Right lobe of liver (tissue), 6 donors: ENCODE measurements at regions not wholly inside any gene's neighbourhood (a gene's known extent, or its start where the extent isn't known, plus 50 kb on each side); places are given as distances from the start of the nearest gene placed in this dataset.

Source experiments
- ATAC-seq, 4 donors: fragments of 200-7000 bp; cut with Tn5 transposase; one replicate each; pipeline ENCODE4 v1.9.1; 2020; ENCODE audit warnings: mild to moderate bottlenecking in 4 of 4, moderate library complexity in 4 of 4
- DNase-seq, 3 donors: peaks; one replicate each; pipeline ENCODE4 v3.0.0-alpha.2; 2020
- H3K27ac ChIP-seq, 3 donors: fragments of 200-600 bp; one replicate each; pipeline ENCODE4 v1.8.0; 2022
- H3K27me3 ChIP-seq, 2 donors: fragments of 200-600 bp; one replicate each; pipeline ENCODE4 v1.8.0; 2022
- H3K36me3 ChIP-seq, 4 donors: fragments of 200-600 bp; sonication (generic) in 1 of 4; one replicate each; pipeline versions ENCODE4 v1.5.1 to v1.8.0; 2017 to 2022; ENCODE audit warnings: control low read depth in 1 of 4
- H3K4me1 ChIP-seq, 4 donors: fragments of 200-600 bp; sonication (generic) in 1 of 4; one replicate each; pipeline versions ENCODE4 v1.5.1 to v1.8.0; 2017 to 2022; ENCODE audit warnings: control low read depth in 1 of 4
- H3K4me3 ChIP-seq, 3 donors: fragments of 200-600 bp; one replicate each; pipeline ENCODE4 v1.8.0; 2022
- H3K9me3 ChIP-seq, 4 donors: fragments of 200-600 bp; sonication (generic) in 1 of 4; one replicate each; pipeline versions ENCODE4 v1.5.1 to v1.8.0; 2017 to 2022; ENCODE audit warnings: control low read depth in 1 of 4
- POLR2A ChIP-seq: fragments of 450-650 bp; IDR thresholded peaks from one replicate; pipeline ENCODE4 v1.6.1; 2017; ENCODE audit warnings: antibody characterized with exemption, mild to moderate bottlenecking
- WGBS: methylation state at CpG from one replicate; pipeline ENCODE4 v1.1.6; 2018; ENCODE audit warnings: low coverage, low lambda C conversion rate; ENCODE audit not compliant: insufficient coverage; ENCODE audit errors: missing lambda C conversion rate; 5-methylcytosine and 5-hydroxymethylcytosine counted together
- intact Hi-C, 2 donors: fragments of 100-400 bp; cut with DNase I; formaldehyde crosslinking; loops; one replicate each; pipeline versions ENCODE4 v1.11.2 to v1.14.1; 2022
- TF ChIP-seq, protein P1 (sequence below), 4 donors: fragments of 200-600 bp in 3 of 4; fragments of 450-650 bp in 1 of 4; IDR thresholded peaks; one replicate each; pipeline versions ENCODE4 v1.5.1 to v1.8.0; 2016 to 2022; ENCODE audit warnings: antibody characterized with exemption in 4 of 4, mild to moderate bottlenecking in 2 of 4
- donor health status: DM: no; HTN: yes; CAD: no.
- donor health status: DM: no; HTN: no; CAD: no.
- donor health status: DM: no; HTN: no; CAD: no.
- donor health status: DM: no; HTN: yes; CAD: no.
- donor health status: DM: no; HTN: yes; CAD: no.

DNA sequence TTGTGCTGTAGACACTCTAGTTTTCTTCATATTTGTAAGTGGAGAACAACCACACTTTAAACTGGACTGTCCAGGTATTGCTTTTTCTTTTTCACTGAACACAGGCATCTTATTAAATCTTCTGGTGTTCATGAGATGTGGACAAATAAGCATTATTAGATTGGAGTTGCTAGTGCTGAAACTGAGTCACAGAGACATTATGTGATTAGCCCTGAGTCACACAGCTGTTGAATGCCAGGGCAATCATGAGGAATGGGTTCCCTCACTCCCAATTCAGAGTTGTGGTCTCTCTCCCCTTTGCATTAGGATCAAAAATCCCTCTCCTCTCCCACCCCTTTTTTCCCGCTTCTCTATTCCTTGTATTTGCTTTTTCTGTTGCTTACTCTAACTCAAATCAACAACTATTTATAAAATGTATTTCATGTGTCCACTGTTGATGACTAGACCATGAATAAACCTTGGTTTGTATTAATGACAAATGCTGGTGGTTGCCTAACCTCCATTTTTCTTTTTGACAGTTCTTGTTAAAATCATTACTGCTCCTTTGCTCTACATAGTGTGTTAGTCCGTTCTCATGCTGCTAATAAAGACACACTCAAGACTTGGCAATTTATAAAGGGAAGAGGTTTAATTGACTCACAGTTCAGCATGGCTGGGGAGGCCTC is 738.2 kb downstream of the BRINP1 start:
- H3K27ac ChIP-seq, result no peak overlapping the region
- H3K9me3 ChIP-seq, result no peaks in the 10 kb centered on the region
- TF ChIP-seq, protein P1, sequence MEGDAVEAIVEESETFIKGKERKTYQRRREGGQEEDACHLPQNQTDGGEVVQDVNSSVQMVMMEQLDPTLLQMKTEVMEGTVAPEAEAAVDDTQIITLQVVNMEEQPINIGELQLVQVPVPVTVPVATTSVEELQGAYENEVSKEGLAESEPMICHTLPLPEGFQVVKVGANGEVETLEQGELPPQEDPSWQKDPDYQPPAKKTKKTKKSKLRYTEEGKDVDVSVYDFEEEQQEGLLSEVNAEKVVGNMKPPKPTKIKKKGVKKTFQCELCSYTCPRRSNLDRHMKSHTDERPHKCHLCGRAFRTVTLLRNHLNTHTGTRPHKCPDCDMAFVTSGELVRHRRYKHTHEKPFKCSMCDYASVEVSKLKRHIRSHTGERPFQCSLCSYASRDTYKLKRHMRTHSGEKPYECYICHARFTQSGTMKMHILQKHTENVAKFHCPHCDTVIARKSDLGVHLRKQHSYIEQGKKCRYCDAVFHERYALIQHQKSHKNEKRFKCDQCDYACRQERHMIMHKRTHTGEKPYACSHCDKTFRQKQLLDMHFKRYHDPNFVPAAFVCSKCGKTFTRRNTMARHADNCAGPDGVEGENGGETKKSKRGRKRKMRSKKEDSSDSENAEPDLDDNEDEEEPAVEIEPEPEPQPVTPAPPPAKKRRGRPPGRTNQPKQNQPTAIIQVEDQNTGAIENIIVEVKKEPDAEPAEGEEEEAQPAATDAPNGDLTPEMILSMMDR (IDR thresholded peaks at IDR 0.05), result no peak
- TF ChIP-seq POLR2A, result no peak
- 65% methylated on average over 2 of the region's 2 CpGs for WGBS
- H3K36me3 ChIP-seq, result no peaks in the 10 kb centered on the region
- no peak for DNase-seq
- H3K27me3 ChIP-seq, result no peaks in the 10 kb centered on the region
- intact Hi-C loops, result no loop called here
- no peak for ATAC-seq
- H3K4me3 ChIP-seq, result no peak overlapping the region
- no peaks in the 10 kb centered on the region for H3K4me1 ChIP-seq

DNA sequence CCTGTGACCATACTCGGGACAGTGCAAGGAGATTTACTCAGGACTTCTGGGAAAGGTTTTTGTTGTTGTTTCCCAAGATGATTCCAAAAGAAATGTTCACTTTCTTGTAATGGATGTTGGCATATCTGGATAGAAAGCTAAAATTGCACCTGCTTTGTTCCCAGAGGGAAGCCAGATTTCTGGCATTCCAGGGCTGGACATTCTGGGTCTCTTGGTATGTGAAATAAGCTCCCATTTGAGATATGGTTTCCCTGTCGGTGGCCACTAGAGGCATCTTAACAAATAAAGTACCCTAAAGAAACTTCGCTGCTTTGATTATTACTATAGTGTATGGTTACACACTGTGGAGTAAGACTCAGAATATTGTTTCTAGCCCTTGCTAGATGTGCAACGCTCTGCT is 737.3 kb downstream of the BRINP1 start:
- Histone ChIP-seq H3K4me3 (no peak overlapping the region), H3K9me3 (no peaks in the 10 kb centered on the region), H3K4me1 (no peaks in the 10 kb centered on the region), H3K36me3 (no peaks in the 10 kb centered on the region), H3K27me3 (no peaks in the 10 kb centered on the region), H3K27ac (no peak overlapping the region)
- no peak for DNase-seq
- TF ChIP-seq, protein P1 (IDR thresholded peaks at IDR 0.05), result no peak
- TF ChIP-seq POLR2A, result no peak
- no peak for ATAC-seq
- 56% methylated on average over 4 of the region's 4 CpGs for WGBS
- intact Hi-C loops, result no loop called here

DNA sequence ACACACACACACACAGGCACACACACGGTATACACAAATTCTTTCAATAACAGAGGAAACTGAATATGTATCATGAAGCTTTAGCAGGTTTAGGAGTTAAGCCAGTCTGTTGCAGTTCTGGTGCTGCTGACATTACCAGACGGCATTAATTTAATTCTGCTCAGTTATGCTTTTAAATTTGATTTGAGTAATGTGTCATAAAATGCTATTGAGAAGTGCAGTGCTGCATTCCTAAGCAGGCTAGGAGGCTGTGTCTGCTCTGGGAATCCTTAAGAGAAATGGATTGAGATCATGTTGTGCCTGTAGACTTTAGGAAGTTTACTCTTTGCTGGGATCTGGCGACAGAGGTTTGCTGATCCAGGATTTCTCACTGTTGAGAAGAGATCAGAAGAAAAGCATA is 733.8 kb downstream of the BRINP1 start:
- Histone ChIP-seq H3K4me1 (no peaks in the 10 kb centered on the region), H3K4me3 (no peak overlapping the region), H3K9me3 (no peaks in the 10 kb centered on the region), H3K36me3 (no peaks in the 10 kb centered on the region), H3K27me3 (no peaks in the 10 kb centered on the region), H3K27ac (no peak overlapping the region)
- TF ChIP-seq POLR2A, result no peak
- TF ChIP-seq, protein P1 (IDR thresholded peaks at IDR 0.05), result no peak
- DNase-seq (no peak), ATAC-seq (no peak)
- intact Hi-C loops, result no loop called here
- WGBS, result 58% methylated on average over 3 of the region's 3 CpGs

DNA sequence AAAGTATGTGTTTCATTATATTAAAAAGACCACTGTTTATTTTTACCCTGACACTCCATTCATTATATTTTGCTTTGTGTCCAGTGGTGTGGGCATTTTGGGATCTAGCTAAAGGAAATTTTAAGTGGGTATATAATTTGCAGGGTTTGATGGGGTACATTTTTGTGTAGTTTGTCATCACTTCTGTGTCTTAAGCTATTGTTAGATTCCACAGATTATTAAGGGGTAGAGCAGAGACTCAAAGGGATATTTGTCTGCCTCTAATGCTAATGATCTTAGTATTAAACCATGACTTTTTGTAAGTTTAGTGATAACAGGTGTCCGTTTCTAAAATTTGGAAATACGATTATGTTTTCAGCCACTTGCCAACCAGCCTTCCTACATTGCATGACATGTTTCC is 731.6 kb downstream of the BRINP1 start:
- Histone ChIP-seq H3K9me3 (no peaks in the 10 kb centered on the region), H3K36me3 (no peaks in the 10 kb centered on the region), H3K4me1 (no peaks in the 10 kb centered on the region), H3K27ac (no peak overlapping the region), H3K27me3 (no peaks in the 10 kb centered on the region), H3K4me3 (no peak overlapping the region)
- no peak for TF ChIP-seq POLR2A
- TF ChIP-seq, protein P1 (IDR thresholded peaks at IDR 0.05), result no peak
- WGBS, result 61% methylated on average over 2 of the region's 2 CpGs
- DNase-seq, result no peak
- no peak for ATAC-seq
- intact Hi-C loops, result no loop called here
